ENCODE measurements at regions not wholly inside any gene's neighbourhood (a gene's known extent, or its start where the extent isn't known, plus 50 kb on each side); places are given as distances from the start of the nearest gene placed in this dataset.

- Histone ChIP-seq H3K79me2 (ENCODE audit: insufficient read depth, low read length) (no peaks in the 10 kb centered on the region), H3K9ac (ENCODE audit: insufficient read depth, low read depth, low read length) (no peak overlapping the region), H2AFZ (ENCODE audit: low read length) (no peak overlapping the region), H3K4me1 (ENCODE audit: insufficient read depth, low read length) (no peaks in the 10 kb centered on the region), H3K36me3 (replicated peaks in 1 of 2; ENCODE audit: control insufficient read depth in 1 of 2, insufficient read depth in 2 of 2, low read length in 2 of 2) (no peaks in the 10 kb centered on the region), H3K4me2 (ENCODE audit: low read depth, low read length) (no peak overlapping the region), H3K27me3 (ENCODE audit: control insufficient read depth in 1 of 2, insufficient read depth in 2 of 2, low read length in 2 of 2) (no peaks in the 10 kb centered on the region; a peak in 1 of 5 replicates), H3K27ac (ENCODE audit: extremely low read length, insufficient read depth, low read length) (no peak overlapping the region), H3K9me3 (ENCODE audit: low read length) (no peaks in the 10 kb centered on the region), H3K4me3 (replicated peaks in 1 of 3; ENCODE audit: insufficient read depth in 1 of 3, low read depth in 2 of 3, low read length in 3 of 3) (no peak overlapping the region), H4K20me1 (ENCODE audit: insufficient read depth, low read length) (no peaks in the 10 kb centered on the region)
- ChIA-PET CTCF (ENCODE audit: low intra/inter-chr PET ratio, low total read pairs) (no interaction called here), POLR2A (no interaction called here)
- no peak for FAIRE-seq
- DNase-seq (ENCODE audit: low spot score) = no peak
- TF ChIP-seq MEIS1 (CRISPR knock-in tag; IDR thresholded peaks at IDR 0.05; ENCODE audit: borderline replicate concordance) = no peak
- no peak for TF ChIP-seq FOXK1 (CRISPR knock-in tag; IDR thresholded peaks at IDR 0.05; ENCODE audit: borderline replicate concordance, low read depth)
- TF ChIP-seq ZBTB38 (CRISPR knock-in tag; IDR thresholded peaks at IDR 0.05) = no peak
- no peak for TF ChIP-seq HOXA3 (CRISPR knock-in tag; IDR thresholded peaks at IDR 0.05)
- TF ChIP-seq SOX13 (IDR thresholded peaks at IDR 0.05) = no peak
- no peak for TF ChIP-seq SOX13 (CRISPR knock-in tag; conservative IDR thresholded peaks at IDR 0.05 in 1 of 2, IDR thresholded peaks at IDR 0.05 in 1 of 2)
- TF ChIP-seq ZNF761 (CRISPR knock-in tag; conservative IDR thresholded peaks at IDR 0.05) = no peak
- no peak for TF ChIP-seq ZNF83 (CRISPR knock-in tag; IDR thresholded peaks at IDR 0.05; ENCODE audit: borderline replicate concordance)
- TF ChIP-seq TRIM24 (CRISPR knock-in tag; IDR thresholded peaks at IDR 0.05) = no peak
- no peak for TF ChIP-seq ARNT2 (CRISPR knock-in tag; IDR thresholded peaks at IDR 0.05; ENCODE audit: low read depth)
- BruUV-seq (replicated peaks) = no TSS peak
- intact Hi-C loops (cut with micrococcal nuclease; ENCODE audit: unreplicated experiment) (no loop called here), in situ Hi-C loops (cut with HindIII; ENCODE audit: extremely low pct_ligation_motif_present, low pct_unique_long_range_greater_than_20kb) (no loop called here)
- no peak for ATAC-seq
- WGBS (ENCODE audit: low lambda C conversion rate) = 0% methylated on average over 1 of the region's 1 CpG
Measured at GRCh38 chr12:28065889-28066630, 93.5 kb upstream of the PTHLH start.
